ENCODE measurements at regions not wholly inside any gene's neighbourhood (a gene's known extent, or its start where the extent isn't known, plus 50 kb on each side); places are given as distances from the start of the nearest gene placed in this dataset.

GRCh38 chr4:142954415-142954814, 108.3 kb upstream of the INPP4B start:
- H2AFZ ChIP-seq (ENCODE audit: insufficient read depth, low read depth, low read length, poor library complexity, severe bottlenecking) = no peak overlapping the region
- Mint-ChIP-seq H3K27me3 (no peaks in the 10 kb centered on the region), H3K4me1 (no peaks in the 10 kb centered on the region), H3K27ac (no peak overlapping the region), H3K9me3 (ENCODE audit: insufficient read depth) (no peaks in the 10 kb centered on the region), H3K4me3 (no peak overlapping the region)
- no peaks in the 10 kb centered on the region for H3K27me3 ChIP-seq (replicated peaks in 1 of 4; ENCODE audit: control extremely low read depth in 1 of 4, control insufficient read depth in 3 of 4, insufficient read depth in 4 of 4, low read length in 3 of 4)
- ATAC-seq (ENCODE audit: low read depth) (no peak), DNase-seq (no peak)
- CTCF ChIA-PET = no interaction called here
- H3K4me1 ChIP-seq (ENCODE audit: control insufficient read depth in 2 of 2, insufficient read depth in 2 of 2, low read length in 2 of 2) = no peaks in the 10 kb centered on the region
- TF ChIP-seq EZH2 (IDR thresholded peaks at IDR 0.05; ENCODE audit: borderline replicate concordance, insufficient read depth, low read depth, low read length, poor library complexity, severe bottlenecking) = no peak
- no peaks in the 10 kb centered on the region for H4K20me1 ChIP-seq (ENCODE audit: control insufficient read depth, insufficient read depth, low read length, poor library complexity, severe bottlenecking)
- no peak overlapping the region for H3K9ac ChIP-seq (ENCODE audit: low read length)
- H3K27ac ChIP-seq (ENCODE audit: low read length in 2 of 2) = no peak overlapping the region
- no peak overlapping the region for H3K4me2 ChIP-seq (replicated peaks; ENCODE audit: low read depth, low read length, poor library complexity, severe bottlenecking)
- no peaks in the 10 kb centered on the region for H3K79me2 ChIP-seq (ENCODE audit: control insufficient read depth, insufficient read depth, low read length)
- WGBS (ENCODE audit: insufficient coverage) = 96% methylated on average over 15 of the region's 16 CpGs
- intact Hi-C loops (cut with micrococcal nuclease) = no loop called here
- H3K4me3 ChIP-seq (ENCODE audit: control extremely low read depth in 1 of 5, extremely low read depth in 1 of 5, insufficient read depth in 1 of 5, low read depth in 2 of 5, low read length in 4 of 5) = no peak overlapping the region
- H3K36me3 ChIP-seq (replicated peaks in 1 of 2; ENCODE audit: control extremely low read depth in 1 of 2, control insufficient read depth in 1 of 2, extremely low read depth in 1 of 2, insufficient read depth in 2 of 2, low read length in 1 of 2) = no peaks in the 10 kb centered on the region
- peaks cover 0 to 11% (median 4%) of the 10 kb centered on the region in 3 donors for H3K9me3 ChIP-seq (ENCODE audit: control extremely low read depth in 1 of 3, control insufficient read depth in 2 of 3, insufficient read depth in 1 of 3, low read length in 2 of 3)
- POLR2A ChIA-PET = no interaction called here

DNA sequence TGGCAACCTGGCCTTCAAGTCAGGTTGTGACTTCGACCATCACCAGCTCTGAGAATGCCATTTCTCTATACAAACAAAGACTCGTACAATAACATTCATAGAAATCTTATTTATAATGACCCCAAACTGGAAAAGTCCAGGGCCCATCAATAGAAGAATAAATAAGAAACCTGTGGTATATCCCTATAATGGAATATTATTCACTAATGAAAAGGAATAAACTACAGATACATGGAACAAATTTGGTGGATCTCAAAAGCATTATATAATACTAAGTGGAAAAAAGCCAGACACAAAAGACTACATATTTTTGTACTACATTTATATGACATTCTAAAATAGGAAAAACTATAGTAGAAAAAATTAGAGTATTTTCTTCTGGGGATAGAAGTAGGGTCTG, 109.4 kb upstream of the INPP4B start:
- Histone ChIP-seq H3K9ac (ENCODE audit: low read length) (no peak overlapping the region), H3K4me2 (replicated peaks; ENCODE audit: low read depth, low read length, poor library complexity, severe bottlenecking) (no peak overlapping the region), H3K36me3 (replicated peaks in 1 of 2; ENCODE audit: control extremely low read depth in 1 of 2, control insufficient read depth in 1 of 2, extremely low read depth in 1 of 2, insufficient read depth in 2 of 2, low read length in 1 of 2) (no peaks in the 10 kb centered on the region), H3K27me3 (replicated peaks in 1 of 4; ENCODE audit: control extremely low read depth in 1 of 4, control insufficient read depth in 3 of 4, insufficient read depth in 4 of 4, low read length in 3 of 4) (no peaks in the 10 kb centered on the region), H3K27ac (ENCODE audit: low read length in 2 of 2) (no peak overlapping the region), H3K9me3 (ENCODE audit: control extremely low read depth in 1 of 3, control insufficient read depth in 2 of 3, insufficient read depth in 1 of 3, low read length in 2 of 3) (peaks cover 0 to 11% (median 4%) of the 10 kb centered on the region in 3 donors), H3K79me2 (ENCODE audit: control insufficient read depth, insufficient read depth, low read length) (no peaks in the 10 kb centered on the region), H3K4me3 (ENCODE audit: control extremely low read depth in 1 of 5, extremely low read depth in 1 of 5, insufficient read depth in 1 of 5, low read depth in 2 of 5, low read length in 4 of 5) (no peak overlapping the region), H4K20me1 (ENCODE audit: control insufficient read depth, insufficient read depth, low read length, poor library complexity, severe bottlenecking) (no peaks in the 10 kb centered on the region), H3K4me1 (ENCODE audit: control insufficient read depth in 2 of 2, insufficient read depth in 2 of 2, low read length in 2 of 2) (no peaks in the 10 kb centered on the region), H2AFZ (ENCODE audit: insufficient read depth, low read depth, low read length, poor library complexity, severe bottlenecking) (no peak overlapping the region)
- H3K27me3 Mint-ChIP-seq = no peaks in the 10 kb centered on the region
- no peak overlapping the region for H3K4me3 Mint-ChIP-seq
- POLR2A ChIA-PET = no interaction called here
- no peak for TF ChIP-seq CTCF (IDR thresholded peaks at IDR 0.05)
- no peak for TF ChIP-seq EZH2 (IDR thresholded peaks at IDR 0.05; ENCODE audit: borderline replicate concordance, insufficient read depth, low read depth, low read length, poor library complexity, severe bottlenecking)
- H3K4me1 Mint-ChIP-seq = no peaks in the 10 kb centered on the region
- no CpG with 5 or more reads among the region's 2 CpGs for WGBS (ENCODE audit: insufficient coverage)
- ATAC-seq (ENCODE audit: low read depth) (no peak), DNase-seq (no peak)
- CTCF ChIA-PET = no interaction called here
- intact Hi-C loops (cut with micrococcal nuclease) = no loop called here
- no peak overlapping the region for H3K27ac Mint-ChIP-seq
- H3K9me3 Mint-ChIP-seq (ENCODE audit: insufficient read depth) = no peaks in the 10 kb centered on the region
